OCI-LY7 (cell line): ENCODE measurements at regions not wholly inside any gene's neighbourhood (a gene's known extent, or its start where the extent isn't known, plus 50 kb on each side); places are given as distances from the start of the nearest gene placed in this dataset.

Experiments
- CTCF ChIP-seq: fragments of 200-600 bp; sonication (generic); conservative IDR thresholded peaks from 2 replicates; pipeline ENCODE4 v1.5.1; 2014; ENCODE audit warnings: mild to moderate bottlenecking, antibody characterized with exemption, low read length, moderate library complexity, mixed read lengths
- EZH2phosphoT487 ChIP-seq: fragments of 200-600 bp; sonication (generic); IDR thresholded peaks from 2 replicates; pipeline ENCODE4 v1.6.1; 2018; ENCODE audit warnings: low read depth, borderline replicate concordance, mild to moderate bottlenecking, mixed run types, antibody characterized with exemption, low read length, moderate library complexity, mixed read lengths

- TF ChIP-seq CTCF (no peak), EZH2phosphoT487 (no peak)
These were observed 161.9 kb downstream of the HGF start for GRCh38 chr7:81607987-81608386.
